KMS-11 (cell line): ENCODE measurements at regions not wholly inside any gene's neighbourhood (a gene's known extent, or its start where the extent isn't known, plus 50 kb on each side); places are given as distances from the start of the nearest gene placed in this dataset.

ENCODE experiments used
- H2AFZ ChIP-seq: fragments of 200-600 bp; sonication (generic); 2 replicates; pipeline ENCODE4 v1.6.1; 2016; ENCODE audit warnings: antibody characterized with exemption, mixed run types, low read depth
- H3K27ac ChIP-seq: fragments of 200-600 bp; sonication (generic); 2 replicates; pipeline ENCODE4 v1.6.1; 2016; ENCODE audit warnings: mild to moderate bottlenecking, mixed run types
- H3K27me3 ChIP-seq: fragments of 200-600 bp; sonication (generic); 2 replicates; pipeline ENCODE4 v1.6.1; 2017; ENCODE audit warnings: mild to moderate bottlenecking, low read depth, mixed run types, moderate library complexity; ENCODE audit not compliant: insufficient read depth
- H3K36me3 ChIP-seq: fragments of 200-600 bp; sonication (generic); 2 replicates; pipeline ENCODE4 v1.6.1; 2017; ENCODE audit warnings: mild to moderate bottlenecking, mixed run types; ENCODE audit not compliant: insufficient read depth
- H3K4me1 ChIP-seq: fragments of 200-600 bp; sonication (generic); 2 replicates; pipeline ENCODE4 v1.6.1; 2016; ENCODE audit warnings: mild to moderate bottlenecking, low read depth, mixed run types; ENCODE audit not compliant: poor library complexity, severe bottlenecking
- H3K4me2 ChIP-seq: fragments of 200-600 bp; sonication (generic); 2 replicates; pipeline ENCODE4 v1.7.0; 2016; ENCODE audit warnings: mild to moderate bottlenecking, mixed run types
- H3K4me3 ChIP-seq: fragments of 200-600 bp; sonication (generic); IDR thresholded peaks from 2 replicates; pipeline ENCODE4 v1.6.1; 2017; ENCODE audit warnings: low read depth, low read length, mixed read lengths; ENCODE audit not compliant: insufficient read depth
- H3K79me2 ChIP-seq: fragments of 200-600 bp; sonication (generic); 2 replicates; pipeline ENCODE4 v1.6.1; 2016; ENCODE audit warnings: low read depth, mixed run types; ENCODE audit not compliant: insufficient read depth
- H3K9ac ChIP-seq: fragments of 200-600 bp; sonication (generic); 2 replicates; pipeline ENCODE4 v1.6.1; 2016; ENCODE audit warnings: mild to moderate bottlenecking, mixed run types
- H4K20me1 ChIP-seq: fragments of 200-600 bp; sonication (generic); 2 replicates; pipeline ENCODE4 v1.6.1; 2016; ENCODE audit warnings: mild to moderate bottlenecking, mixed run types; ENCODE audit not compliant: insufficient read depth
- CTCF ChIP-seq: fragments of 200-600 bp; sonication (generic); conservative IDR thresholded peaks from 2 replicates; pipeline ENCODE4 v1.6.1; 2017; ENCODE audit warnings: low read depth, mild to moderate bottlenecking, antibody characterized with exemption, low read length, moderate library complexity, mixed read lengths

- Histone ChIP-seq H3K9ac (no peak overlapping the region), H2AFZ (no peak overlapping the region), H3K79me2 (no peaks in the 10 kb centered on the region), H3K4me3 (no peak overlapping the region), H3K36me3 (no peaks in the 10 kb centered on the region), H3K4me1 (peaks cover 6% of the 10 kb centered on the region), H3K27ac (no peak overlapping the region), H3K4me2 (no peak overlapping the region), H3K27me3 (no peaks in the 10 kb centered on the region), H4K20me1 (no peaks in the 10 kb centered on the region)
- TF ChIP-seq CTCF: no peak
These were observed 79.3 kb downstream of the NABP1 start for GRCh38 chr2:191757208-191757607.

DNA sequence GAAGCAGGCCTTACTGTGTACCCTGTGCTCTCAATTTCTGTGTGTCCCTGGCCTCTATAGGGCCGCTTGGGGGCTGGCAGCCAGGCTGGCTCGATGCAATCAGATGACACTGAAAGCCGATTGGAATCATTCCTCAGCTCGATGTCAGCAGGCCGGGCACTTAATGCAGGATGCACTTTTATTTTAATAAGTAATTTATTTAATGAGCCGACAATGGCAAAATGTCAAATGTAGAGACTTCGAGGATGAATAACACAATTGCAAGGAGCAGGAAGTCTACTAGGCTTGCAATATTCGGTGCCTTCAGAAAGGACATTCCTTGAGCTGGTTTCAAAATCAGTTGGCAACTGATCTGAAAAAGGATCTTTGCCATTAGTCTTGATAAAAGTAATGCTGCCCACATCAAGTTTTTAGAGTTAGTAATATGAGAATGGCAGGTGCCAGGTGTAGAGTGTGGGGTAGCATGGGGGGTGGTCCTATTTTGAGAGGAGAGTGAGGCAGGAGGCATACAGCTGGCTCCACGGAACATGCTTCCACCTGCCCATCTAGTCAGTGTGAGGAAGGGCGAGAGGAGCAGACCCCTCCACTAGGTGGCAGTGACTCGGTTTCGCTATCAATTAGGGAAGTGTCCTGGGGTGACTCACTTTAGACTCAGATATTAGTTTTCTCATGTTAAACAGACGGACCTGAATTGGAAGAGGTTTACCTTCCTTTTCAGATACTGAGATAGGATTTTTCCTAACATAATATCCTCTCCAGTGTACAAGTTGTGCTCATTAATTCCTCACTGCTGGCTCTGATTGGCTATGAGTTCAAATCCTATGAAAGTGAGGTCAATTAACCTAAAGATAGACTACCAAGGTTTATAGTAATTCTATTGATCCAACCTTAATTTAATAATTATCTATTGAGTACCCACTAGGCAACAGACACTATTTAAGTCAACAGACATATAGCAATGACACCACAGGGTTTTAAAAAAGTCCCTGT, 80.9 kb downstream of the NABP1 start:
- peak; percentile 79 for TF ChIP-seq CTCF
- no peak overlapping the region for H3K27ac ChIP-seq
- H3K79me2 ChIP-seq: no peaks in the 10 kb centered on the region
- H3K36me3 ChIP-seq: no peaks in the 10 kb centered on the region
- H3K4me1 ChIP-seq: peaks cover 6% of the 10 kb centered on the region
- no peaks in the 10 kb centered on the region for H4K20me1 ChIP-seq
- no peak overlapping the region for H3K9ac ChIP-seq
- H2AFZ ChIP-seq: peak overlapping the region; percentile 70; the same call in 1 of the 2 replicates
- H3K27me3 ChIP-seq: no peaks in the 10 kb centered on the region
- no peak overlapping the region for H3K4me3 ChIP-seq
- H3K4me2 ChIP-seq: peak overlapping the region; percentile 37

GRCh38 chr2:191759680-191760079, 81.7 kb downstream of the NABP1 start:
- H3K9ac ChIP-seq: no peak overlapping the region
- H3K79me2 ChIP-seq: no peaks in the 10 kb centered on the region
- no peak overlapping the region for H2AFZ ChIP-seq

GRCh38 chr2:191760655-191761262, 82.8 kb downstream of the NABP1 start:
- no peaks in the 10 kb centered on the region for H3K36me3 ChIP-seq
- H2AFZ ChIP-seq: no peak overlapping the region
- no peak overlapping the region for H3K4me3 ChIP-seq
- no peak overlapping the region for H3K4me2 ChIP-seq
- no peaks in the 10 kb centered on the region for H3K79me2 ChIP-seq
- no peak overlapping the region for H3K27ac ChIP-seq
- H3K4me1 ChIP-seq: peaks cover 6% of the 10 kb centered on the region
- H3K27me3 ChIP-seq: no peaks in the 10 kb centered on the region
- no peak for TF ChIP-seq CTCF
- no peak overlapping the region for H3K9ac ChIP-seq
- no peaks in the 10 kb centered on the region for H4K20me1 ChIP-seq

More at GRCh38 chr2:191759680-191760079, 81.7 kb downstream of the NABP1 start:
- Histone ChIP-seq H3K4me2 (no peak overlapping the region), H3K4me1 (peaks cover 6% of the 10 kb centered on the region), H3K36me3 (no peaks in the 10 kb centered on the region), H3K27me3 (no peaks in the 10 kb centered on the region), H3K27ac (no peak overlapping the region), H4K20me1 (no peaks in the 10 kb centered on the region), H3K4me3 (no peak overlapping the region)
- TF ChIP-seq CTCF: no peak
